G401.6 (cell line): ENCODE measurements at regions not wholly inside any gene's neighbourhood (a gene's known extent, or its start where the extent isn't known, plus 50 kb on each side); places are given as distances from the start of the nearest gene placed in this dataset.

Experiments
- FAIRE-seq: peaks from 2 replicates; lab custom pipeline; 2012; peaks lifted over from hg19 to GRCh38; lab: Jason Lieb, UNC

DNA sequence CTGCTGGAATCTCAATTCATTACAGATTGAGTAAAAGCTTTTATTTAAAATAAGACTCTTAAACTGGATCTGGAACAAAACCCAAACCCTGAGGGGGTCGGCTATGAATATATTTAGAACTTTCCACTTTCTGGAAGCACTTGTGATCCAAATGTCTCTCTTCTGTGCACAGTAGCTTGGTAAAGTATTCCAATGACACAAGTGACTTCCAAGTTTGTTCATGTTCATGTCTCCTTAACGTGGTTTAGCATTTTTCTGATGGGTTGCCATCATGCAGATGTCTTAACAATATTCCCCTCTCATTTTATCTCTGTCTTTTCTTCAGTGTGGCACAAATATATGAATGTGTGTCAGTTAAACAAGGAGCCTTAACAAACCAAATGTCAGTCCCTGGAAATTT, 191.9 kb upstream of the SORCS1 start:
- FAIRE-seq: no peak

DNA sequence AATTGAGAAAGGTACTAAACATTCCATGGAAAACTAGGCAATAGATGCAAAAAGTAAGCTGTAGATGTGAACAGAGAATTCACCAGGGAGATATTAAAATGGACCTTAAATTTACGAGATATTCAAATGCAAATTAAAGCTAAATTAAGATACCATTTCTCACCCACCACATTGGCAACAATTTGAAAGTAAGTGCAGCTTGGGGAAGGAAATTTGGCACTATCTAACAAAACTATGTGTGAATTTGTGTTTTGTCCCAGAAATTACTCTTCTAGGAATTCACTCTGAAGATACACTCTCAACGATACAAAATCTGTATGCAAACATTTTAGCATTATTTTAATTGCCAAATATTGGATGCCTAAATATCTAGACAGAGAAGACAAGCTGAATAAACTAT, 178.2 kb upstream of the SORCS1 start:
- no peak for FAIRE-seq

DNA sequence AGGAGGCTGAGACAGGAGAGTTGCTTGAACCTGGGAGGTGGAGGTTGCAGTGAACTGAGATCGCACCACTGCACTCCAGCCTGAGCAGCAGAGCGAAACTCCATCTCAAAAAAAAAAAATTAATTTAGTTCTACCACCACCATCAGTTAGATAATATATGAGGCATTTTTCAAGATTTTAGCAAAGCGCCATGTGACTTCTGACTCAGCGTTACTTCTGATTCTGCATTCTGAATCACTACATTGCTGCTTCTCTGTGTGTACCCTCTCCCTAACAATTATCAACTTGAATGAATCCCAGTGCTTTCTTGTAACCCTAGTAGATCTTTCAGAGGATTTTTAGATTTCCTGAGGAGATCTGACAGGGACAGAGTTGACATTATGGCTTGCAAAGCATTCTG, 176.8 kb upstream of the SORCS1 start:
- no peak for FAIRE-seq

DNA sequence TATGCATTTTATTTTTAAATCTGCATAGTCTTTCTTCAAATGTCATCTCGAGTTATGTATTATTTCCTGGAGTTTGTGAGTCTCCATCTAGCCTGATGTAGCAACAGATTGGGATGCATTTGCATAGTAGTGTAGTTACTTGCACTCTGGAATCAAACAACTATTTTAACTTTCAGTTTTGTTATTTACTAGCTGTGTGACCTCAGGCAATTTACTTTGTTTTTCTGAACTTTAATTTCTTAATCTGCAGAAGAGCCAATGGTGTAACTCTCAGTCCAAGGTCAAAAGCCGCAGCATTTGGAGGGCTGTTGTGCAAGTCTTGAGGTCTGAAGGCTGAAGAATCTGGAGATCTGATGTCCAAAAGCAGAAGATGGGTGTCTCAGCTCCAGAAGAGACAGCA, 175.8 kb upstream of the SORCS1 start:
- no peak for FAIRE-seq

DNA sequence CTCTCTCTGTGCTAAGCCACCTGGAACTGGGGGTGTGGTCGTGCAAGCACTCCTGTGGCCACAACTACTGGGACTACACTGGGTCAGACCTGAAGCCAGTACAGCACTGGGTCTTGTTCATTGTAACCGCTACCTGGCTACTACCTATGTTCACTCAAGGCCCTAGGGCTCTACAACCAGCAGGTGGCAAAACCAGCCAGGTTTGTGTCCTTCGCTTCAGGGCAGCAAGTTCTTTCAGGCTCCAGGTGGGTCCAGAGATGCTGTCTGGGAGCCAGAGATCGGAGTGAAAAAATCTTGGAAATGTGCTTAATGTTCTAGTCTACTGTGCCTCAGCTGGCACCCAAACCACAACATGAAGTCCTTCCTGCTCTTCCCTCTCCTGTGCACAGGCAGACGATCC, 171.6 kb upstream of the SORCS1 start:
- no peak for FAIRE-seq

DNA sequence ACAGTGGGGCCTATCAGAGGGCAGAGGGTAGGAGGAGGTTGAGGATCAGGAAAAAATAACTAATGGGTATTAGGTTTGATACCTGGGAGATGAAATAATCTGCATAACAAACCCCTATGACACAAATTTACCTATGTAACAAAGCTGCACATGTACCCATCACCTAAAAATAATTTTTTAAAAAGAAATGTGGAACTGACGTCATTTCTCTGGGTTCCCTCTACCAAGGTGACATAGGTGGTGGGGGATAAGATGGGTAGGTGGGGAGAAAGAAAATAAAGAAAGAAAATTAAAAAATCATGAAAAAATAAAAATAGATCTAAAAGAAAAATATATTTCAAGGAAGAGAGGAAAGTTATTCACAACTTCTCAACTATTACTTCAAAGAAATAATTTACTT, 153.1 kb upstream of the SORCS1 start:
- FAIRE-seq: no peak

DNA sequence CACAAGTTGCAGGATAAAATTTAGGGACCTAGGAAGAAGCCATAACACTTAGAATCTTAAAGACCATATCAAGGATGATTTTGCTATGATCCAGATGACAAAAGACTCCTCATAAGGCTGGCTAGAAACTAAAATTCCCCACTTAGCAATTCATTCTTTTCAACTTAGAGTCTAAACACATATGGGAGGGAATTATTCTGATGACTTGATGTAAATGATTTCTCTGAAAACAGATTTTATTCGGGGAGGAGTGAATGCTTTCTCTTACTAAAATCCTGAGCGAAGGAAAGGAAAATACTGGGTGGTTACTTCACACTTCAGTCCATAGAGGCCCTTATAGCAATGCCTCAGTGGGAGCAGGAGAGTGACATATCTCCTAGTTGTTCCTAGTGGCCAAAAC, 138.7 kb upstream of the SORCS1 start:
- FAIRE-seq: no peak

DNA sequence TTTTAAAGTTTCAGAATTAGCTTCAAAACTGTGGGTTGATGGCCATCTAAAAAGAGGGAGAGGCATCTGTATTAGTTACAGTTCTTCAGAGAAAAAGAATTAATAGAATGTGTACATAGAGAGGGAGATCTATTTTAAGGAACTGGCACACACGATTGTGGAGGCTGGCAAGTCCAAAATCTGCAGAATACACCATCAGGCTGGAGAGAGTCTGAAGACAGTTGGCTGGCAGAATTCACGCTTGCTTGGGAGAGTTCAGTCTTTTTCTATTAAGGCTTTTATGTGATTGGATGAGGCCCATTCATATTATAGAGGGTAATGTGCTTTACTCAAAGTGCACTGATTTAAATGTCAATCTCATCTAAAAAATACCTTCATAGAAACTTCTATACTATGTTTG, 135.1 kb upstream of the SORCS1 start:
- FAIRE-seq: no peak

DNA sequence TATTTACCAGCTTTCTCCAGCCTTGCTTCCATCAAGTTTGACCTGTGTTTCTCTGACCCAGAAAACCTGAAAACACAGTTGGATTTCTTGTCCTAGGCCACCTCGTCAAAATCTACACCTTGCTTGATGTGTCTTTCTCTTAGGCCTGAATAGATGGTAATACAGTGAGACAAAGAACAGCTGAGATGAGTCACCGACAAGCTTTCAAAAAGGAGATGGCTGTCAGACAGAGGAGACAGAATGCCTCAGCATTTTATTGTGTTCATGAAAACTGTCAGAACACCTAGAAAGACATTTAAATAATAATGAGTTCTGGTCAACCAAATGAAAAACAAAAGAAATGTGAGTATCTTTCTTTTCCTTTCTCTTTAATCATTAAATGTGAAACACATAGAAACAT, 119.7 kb upstream of the SORCS1 start:
- no peak for FAIRE-seq

DNA sequence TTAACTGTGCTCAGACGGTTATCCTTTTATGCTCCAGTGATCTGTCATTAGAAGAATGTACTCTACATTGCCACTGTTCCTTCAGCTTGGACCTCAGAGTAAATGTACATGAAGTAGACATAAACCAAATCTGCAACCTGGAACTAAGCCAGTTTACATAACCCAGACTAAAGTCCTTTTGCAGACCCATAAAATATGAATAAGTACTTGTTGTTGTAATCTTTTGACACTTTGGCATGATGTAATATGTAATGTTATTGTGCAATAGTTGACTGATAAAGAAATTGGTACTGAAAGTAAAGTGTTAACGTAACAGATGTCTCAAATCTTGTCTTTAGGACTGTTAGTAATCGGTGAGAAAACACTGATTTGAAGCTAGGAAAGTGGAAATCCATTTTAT, 115.8 kb upstream of the SORCS1 start:
- FAIRE-seq: no peak

DNA sequence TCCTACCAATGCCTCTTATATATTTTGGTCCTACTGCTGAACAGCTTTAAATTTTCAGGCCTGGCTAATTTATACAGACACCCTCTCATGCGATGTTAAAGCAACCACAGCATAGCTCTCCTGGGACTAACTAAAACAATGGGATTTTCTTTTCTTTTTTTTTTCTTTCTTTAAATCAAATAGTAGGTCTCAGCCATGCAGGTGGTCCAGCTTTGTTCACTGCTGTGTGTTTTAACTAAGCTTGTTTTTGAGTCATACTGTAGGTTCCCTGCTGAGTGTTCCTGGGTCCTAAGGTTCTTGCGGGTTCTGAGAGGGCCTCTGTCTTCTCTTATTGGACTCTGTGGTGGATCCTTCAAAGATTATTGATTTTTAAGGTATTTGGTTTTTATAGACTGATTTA, 113.1 kb upstream of the SORCS1 start:
- FAIRE-seq: no peak

DNA sequence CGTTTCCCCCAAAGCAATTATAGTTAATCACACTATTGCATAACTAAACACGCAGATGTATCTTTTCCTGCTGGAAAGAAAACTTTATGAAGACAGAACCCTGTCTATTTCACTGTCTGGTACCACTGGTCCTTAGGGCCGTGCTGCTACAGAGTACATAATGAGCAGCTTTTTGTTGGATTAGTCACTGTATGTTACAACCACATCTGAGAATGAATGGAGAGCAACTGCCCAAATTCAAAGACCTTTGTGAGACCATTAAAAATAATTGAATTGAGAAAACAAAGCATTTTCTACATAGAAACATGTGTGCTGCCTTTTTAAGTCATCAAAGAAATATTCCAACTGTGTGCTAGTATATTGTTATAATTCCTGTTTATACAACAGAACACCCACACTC, 111.3 kb upstream of the SORCS1 start:
- FAIRE-seq: no peak

DNA sequence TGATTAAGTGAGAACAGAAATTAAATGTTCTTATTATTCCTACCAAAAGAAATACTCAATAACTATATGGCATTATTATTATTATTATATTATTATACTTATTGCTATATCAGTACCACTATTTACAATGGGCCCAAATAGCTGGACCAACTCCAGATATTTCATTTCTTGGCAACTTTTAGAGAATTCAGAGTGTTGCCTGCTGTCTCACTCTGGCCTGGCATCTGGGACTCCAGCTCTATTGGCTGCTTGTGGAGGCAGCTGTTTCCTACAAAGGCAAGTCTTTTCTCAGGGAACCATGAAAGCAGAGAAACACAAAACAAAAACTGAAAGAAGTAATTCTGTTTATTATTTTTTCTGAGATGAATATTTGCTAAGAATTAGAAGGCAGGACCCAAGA, 105.1 kb upstream of the SORCS1 start:
- FAIRE-seq: no peak

DNA sequence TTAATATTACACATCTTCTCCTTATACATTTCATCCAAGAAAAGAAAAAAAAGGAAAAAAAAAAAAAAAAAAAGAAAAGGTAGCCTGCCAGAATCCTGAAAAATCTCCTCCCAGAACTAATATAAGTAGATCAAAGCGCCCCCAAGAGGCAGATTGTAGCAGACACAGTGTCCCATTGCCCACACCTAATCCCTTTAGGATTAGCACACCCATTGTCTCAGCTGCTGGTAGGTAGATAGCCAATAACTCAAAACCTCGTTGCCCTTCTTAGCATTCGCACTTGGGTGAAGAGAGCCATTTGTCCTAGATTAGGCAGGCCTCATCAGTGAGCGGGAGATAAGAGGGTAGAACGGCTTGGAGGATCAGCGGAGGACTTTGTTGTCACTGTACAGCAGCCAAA, 100.2 kb upstream of the SORCS1 start:
- no peak for FAIRE-seq

DNA sequence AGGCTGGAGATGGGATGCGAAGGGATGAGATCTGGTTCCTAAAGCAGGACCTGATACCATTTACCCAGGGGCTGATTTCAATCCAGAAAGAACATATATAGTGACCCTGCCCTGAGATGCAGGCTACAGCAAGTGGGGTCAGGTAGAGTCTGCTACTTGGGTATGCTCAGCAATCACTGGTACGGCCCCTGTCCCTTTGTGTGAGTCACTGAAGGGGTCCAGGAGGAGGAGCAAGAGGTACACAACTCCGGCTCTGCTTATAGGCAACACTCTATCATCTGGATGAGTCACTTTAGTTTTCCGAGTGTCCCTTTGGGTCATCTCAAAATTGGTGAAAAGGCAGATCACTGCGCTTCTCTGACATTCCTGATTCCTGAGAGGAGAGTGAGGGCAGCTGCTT, 79.6 kb upstream of the SORCS1 start:
- no peak for FAIRE-seq

DNA sequence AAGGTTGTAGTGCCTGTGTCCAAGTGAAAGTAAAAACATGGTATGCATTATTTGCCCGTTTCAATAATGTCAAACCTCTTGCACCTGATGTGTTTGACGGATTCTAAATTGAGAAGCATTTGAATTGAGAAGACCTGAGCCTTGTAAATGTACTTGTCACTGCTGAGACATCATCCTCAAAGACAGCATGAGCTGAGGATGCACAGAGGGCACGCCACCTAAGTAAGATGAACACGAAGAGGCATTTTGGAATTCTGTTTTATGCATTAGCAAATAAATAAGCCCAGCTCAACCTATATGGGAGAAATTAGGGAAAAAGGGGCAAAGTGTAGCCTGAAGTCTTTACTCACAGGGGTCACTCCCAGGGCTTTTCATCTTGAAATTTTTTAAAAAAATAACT, 73.8 kb upstream of the SORCS1 start:
- FAIRE-seq: no peak

DNA sequence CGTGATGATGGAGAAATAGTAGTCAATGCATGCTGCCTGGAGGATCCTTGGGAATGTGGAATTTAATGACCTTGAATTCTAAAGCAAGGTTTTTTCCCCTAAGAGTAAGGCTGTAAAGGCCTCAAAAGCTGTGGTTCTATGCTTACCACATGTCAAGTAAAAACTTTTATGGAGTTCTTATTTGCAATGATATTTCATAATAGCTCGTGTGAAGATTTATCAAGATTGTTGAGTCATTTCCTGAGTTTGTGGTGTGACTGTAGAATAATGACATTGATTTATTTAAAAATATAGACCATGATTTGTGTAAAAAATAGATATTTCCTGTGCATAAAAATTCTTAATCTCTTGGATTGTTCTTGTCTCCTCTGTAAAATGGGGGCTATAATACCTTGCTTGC, 67.5 kb upstream of the SORCS1 start:
- FAIRE-seq: no peak

DNA sequence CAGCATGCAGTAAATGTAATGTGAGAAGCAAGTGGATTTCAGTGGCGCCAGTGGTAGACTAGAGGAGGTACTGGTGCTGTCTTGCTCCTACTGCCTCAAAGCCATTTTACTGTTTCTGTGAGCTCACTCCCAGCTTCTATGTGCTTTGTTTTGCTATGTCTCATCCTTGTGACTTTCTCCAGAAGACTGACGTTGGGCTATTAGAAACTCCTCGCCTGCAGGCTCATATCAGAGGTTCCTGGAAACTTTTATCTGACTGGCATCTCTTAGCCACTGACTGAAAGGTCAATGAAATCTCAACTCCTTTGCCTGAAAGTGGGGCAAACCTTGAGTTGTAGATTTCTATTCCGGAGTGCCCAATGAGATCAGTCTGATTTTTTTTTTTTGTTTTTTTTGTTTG, 66.4 kb upstream of the SORCS1 start:
- FAIRE-seq: no peak

DNA sequence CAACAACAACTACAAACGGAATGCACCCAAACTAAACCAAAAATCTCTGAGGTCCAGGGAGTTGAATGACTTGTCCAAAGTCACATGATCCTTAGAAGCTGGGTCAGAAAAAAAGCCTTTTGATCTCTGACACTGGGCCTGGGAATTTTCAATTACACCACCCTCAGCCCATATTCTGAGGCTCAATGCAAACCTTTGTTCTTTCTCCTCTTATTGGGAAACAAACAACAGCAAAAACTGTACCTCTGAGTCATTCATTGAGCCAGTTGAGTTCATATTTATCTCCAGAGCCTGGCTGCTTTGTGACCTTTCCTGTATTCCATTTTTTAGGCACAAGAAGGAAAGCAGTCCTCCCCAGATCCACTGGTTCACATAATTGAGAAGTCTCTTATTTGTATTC, 51.2 kb upstream of the SORCS1 start:
- FAIRE-seq: no peak
